Activated naive CD4-positive, alpha-beta T cell treated with anti-CD3 and anti-CD28 coated beads for 36 hours (primary cell): ENCODE measurements at regions not wholly inside any gene's neighbourhood (a gene's known extent, or its start where the extent isn't known, plus 50 kb on each side); places are given as distances from the start of the nearest gene placed in this dataset.

Experiments used
- CTCF ChIA-PET: fragments of 350-600 bp; sonication (Branson Sonifier 250); formaldehyde crosslinking; loops from one replicate; lab custom pipeline; 2021; ENCODE audit warnings: antibody characterized with exemption; lab: Charles Lee
- DNase-seq: peaks from one replicate; pipeline ENCODE4 v3.0.0-alpha.2; 2020
- H3K27ac Mint-ChIP-seq: one replicate; pipeline ENCODE4 v1.8.0; 2021; ENCODE audit warnings: mild to moderate bottlenecking, mixed read lengths
- H3K27me3 Mint-ChIP-seq: one replicate; pipeline ENCODE4 v1.8.0; 2021; ENCODE audit warnings: low read depth, mixed read lengths
- H3K36me3 Mint-ChIP-seq: one replicate; pipeline ENCODE4 v1.8.0; 2021; ENCODE audit warnings: low read depth, mixed read lengths
- H3K4me1 Mint-ChIP-seq: one replicate; pipeline ENCODE4 v1.8.0; 2021; ENCODE audit warnings: low read depth, mixed read lengths
- H3K4me3 Mint-ChIP-seq: one replicate; pipeline ENCODE4 v1.8.0; 2021; ENCODE audit warnings: mild to moderate bottlenecking, moderate library complexity, mixed read lengths
- H3K9me3 Mint-ChIP-seq: one replicate; pipeline ENCODE4 v1.8.0; 2021; ENCODE audit warnings: mixed read lengths
- intact Hi-C: fragments of 100-400 bp; cut with micrococcal nuclease; formaldehyde crosslinking; loops from one replicate; pipeline ENCODE4 v1.15.1; 2023

GRCh38 chr7:157467496-157468212 is 130.8 kb downstream of the DNAJB6 start:
- Mint-ChIP-seq H3K4me3 (no peak overlapping the region), H3K27me3 (no peaks in the 10 kb centered on the region), H3K4me1 (peaks cover 26% of the 10 kb centered on the region), H3K36me3 (peaks cover under 1% of the 10 kb centered on the region), H3K27ac (no peak overlapping the region), H3K9me3 (peaks cover 6% of the 10 kb centered on the region)
- intact Hi-C loops: no loop called here
- no peak for DNase-seq
- CTCF ChIA-PET: no interaction called here

GRCh38 chr7:157468221-157469111 is 131.7 kb downstream of the DNAJB6 start:
- peaks cover 27% of the 10 kb centered on the region for H3K4me1 Mint-ChIP-seq
- peaks cover 6% of the 10 kb centered on the region for H3K36me3 Mint-ChIP-seq
- CTCF ChIA-PET: no interaction called here
- no peaks in the 10 kb centered on the region for H3K27me3 Mint-ChIP-seq
- DNase-seq: no peak
- H3K9me3 Mint-ChIP-seq: peaks cover 14% of the 10 kb centered on the region
- intact Hi-C loops: no loop called here
- no peak overlapping the region for H3K27ac Mint-ChIP-seq
- no peak overlapping the region for H3K4me3 Mint-ChIP-seq

GRCh38 chr7:157469181-157470016 is 132.6 kb downstream of the DNAJB6 start:
- H3K9me3 Mint-ChIP-seq: peaks cover 20% of the 10 kb centered on the region
- H3K4me1 Mint-ChIP-seq: peaks cover 27% of the 10 kb centered on the region
- CTCF ChIA-PET: no interaction called here
- no peak overlapping the region for H3K27ac Mint-ChIP-seq
- peaks cover 6% of the 10 kb centered on the region for H3K36me3 Mint-ChIP-seq
- no peak overlapping the region for H3K4me3 Mint-ChIP-seq
- intact Hi-C loops: no loop called here
- H3K27me3 Mint-ChIP-seq: no peaks in the 10 kb centered on the region
- no peak for DNase-seq

GRCh38 chr7:157470017-157470322 is 133.2 kb downstream of the DNAJB6 start:
- H3K27me3 Mint-ChIP-seq: no peaks in the 10 kb centered on the region
- DNase-seq: no peak
- intact Hi-C loops: no loop called here
- H3K9me3 Mint-ChIP-seq: peaks cover 24% of the 10 kb centered on the region
- H3K4me3 Mint-ChIP-seq: no peak overlapping the region
- peaks cover 8% of the 10 kb centered on the region for H3K36me3 Mint-ChIP-seq
- CTCF ChIA-PET: no interaction called here
- H3K27ac Mint-ChIP-seq: no peak overlapping the region
- peaks cover 30% of the 10 kb centered on the region for H3K4me1 Mint-ChIP-seq

GRCh38 chr7:157470701-157471131 is 133.9 kb downstream of the DNAJB6 start:
- CTCF ChIA-PET: interaction anchor here (0.6 to 0.7 kb wide), 2 partner anchors 116 to 276 kb away, joined by 3 read pairs; no protein-coding TSS in a partner anchor
- Mint-ChIP-seq H3K27ac (no peak overlapping the region), H3K4me1 (peaks cover 30% of the 10 kb centered on the region), H3K27me3 (no peaks in the 10 kb centered on the region), H3K4me3 (no peak overlapping the region), H3K36me3 (peaks cover 8% of the 10 kb centered on the region), H3K9me3 (peaks cover 28% of the 10 kb centered on the region)
- DNase-seq: no peak
- intact Hi-C loops: no loop called here

- peaks cover 30% of the 10 kb centered on the region for H3K4me1 Mint-ChIP-seq
- peaks cover 28% of the 10 kb centered on the region for H3K9me3 Mint-ChIP-seq
- intact Hi-C loops: no loop called here
- H3K27ac Mint-ChIP-seq: peak overlapping the region; percentile 46
- peaks cover 8% of the 10 kb centered on the region for H3K36me3 Mint-ChIP-seq
- no peak overlapping the region for H3K4me3 Mint-ChIP-seq
- DNase-seq: no peak
- no peaks in the 10 kb centered on the region for H3K27me3 Mint-ChIP-seq
- CTCF ChIA-PET: interaction anchor here (0.6 to 0.7 kb wide), 2 partner anchors 117 to 275 kb away, joined by 3 read pairs; no protein-coding TSS in a partner anchor
Measured at GRCh38 chr7:157471259-157472125, 134.7 kb downstream of the DNAJB6 start.

- no peak for DNase-seq
- CTCF ChIA-PET: no interaction called here
- no peak overlapping the region for H3K4me3 Mint-ChIP-seq
Measured at GRCh38 chr7:157472311-157473050, 135.7 kb downstream of the DNAJB6 start.

GRCh38 chr7:157473051-157473569 is 136.3 kb downstream of the DNAJB6 start:
- intact Hi-C loops: no loop called here
- Mint-ChIP-seq H3K27me3 (no peaks in the 10 kb centered on the region), H3K4me1 (peaks cover 39% of the 10 kb centered on the region), H3K36me3 (peaks cover 8% of the 10 kb centered on the region), H3K4me3 (no peak overlapping the region), H3K27ac (no peak overlapping the region), H3K9me3 (peaks cover 28% of the 10 kb centered on the region)
- CTCF ChIA-PET: interaction anchor here (1.6 kb wide), 1 partner anchor 86 kb away, joined by 4 read pairs; no protein-coding TSS in a partner anchor
- DNase-seq: no peak

More at GRCh38 chr7:157472311-157473050, 135.7 kb downstream of the DNAJB6 start:
- intact Hi-C loops: no loop called here
- Mint-ChIP-seq H3K4me1 (peaks cover 33% of the 10 kb centered on the region), H3K36me3 (peaks cover 8% of the 10 kb centered on the region), H3K27ac (no peak overlapping the region), H3K9me3 (peaks cover 28% of the 10 kb centered on the region), H3K27me3 (no peaks in the 10 kb centered on the region)

GRCh38 chr7:157474685-157475084 is 137.9 kb downstream of the DNAJB6 start:
- H3K27ac Mint-ChIP-seq: no peak overlapping the region
- no peak overlapping the region for H3K4me3 Mint-ChIP-seq
- CTCF ChIA-PET: interaction anchor here (0.6 to 1.9 kb wide), 9 partner anchors 9 to 773 kb away, joined by 3 to 6 read pairs (median 4); no protein-coding TSS in a partner anchor
- H3K4me1 Mint-ChIP-seq: peaks cover 52% of the 10 kb centered on the region
- DNase-seq: no peak
- H3K9me3 Mint-ChIP-seq: peaks cover 28% of the 10 kb centered on the region
- intact Hi-C loops: loop anchor here (1.0 kb wide), 1 partner anchor 41 kb away; no protein-coding TSS in a partner anchor
- H3K27me3 Mint-ChIP-seq: no peaks in the 10 kb centered on the region
- H3K36me3 Mint-ChIP-seq: peaks cover 8% of the 10 kb centered on the region

- Mint-ChIP-seq H3K9me3 (peaks cover 28% of the 10 kb centered on the region), H3K27me3 (no peaks in the 10 kb centered on the region), H3K27ac (no peak overlapping the region), H3K4me3 (no peak overlapping the region), H3K36me3 (peaks cover 8% of the 10 kb centered on the region), H3K4me1 (peaks cover 52% of the 10 kb centered on the region)
- intact Hi-C loops: no loop called here
- CTCF ChIA-PET: interaction anchor here (0.8 to 1.9 kb wide), 8 partner anchors 9 to 153 kb away, joined by 3 to 6 read pairs (median 4); no protein-coding TSS in a partner anchor
- DNase-seq: no peak
Measured at GRCh38 chr7:157475095-157475494, 138.3 kb downstream of the DNAJB6 start.
